ENCODE measurements at regions not wholly inside any gene's neighbourhood (a gene's known extent, or its start where the extent isn't known, plus 50 kb on each side); places are given as distances from the start of the nearest gene placed in this dataset.

- H3K4me1 Mint-ChIP-seq (ENCODE audit: low read depth): no peaks in the 10 kb centered on the region
- H3K27ac Mint-ChIP-seq: no peak overlapping the region
- no peak overlapping the region for H3K4me3 Mint-ChIP-seq (ENCODE audit: low read depth)
- H3K27me3 Mint-ChIP-seq (ENCODE audit: low read depth): no peaks in the 10 kb centered on the region
- H3K36me3 Mint-ChIP-seq (ENCODE audit: low read depth): no peaks in the 10 kb centered on the region
- H3K9me3 Mint-ChIP-seq: no peaks in the 10 kb centered on the region
- intact Hi-C loops (cut with micrococcal nuclease): no loop called here
- DNase-seq (ENCODE audit: low spot score): no peak
These were observed 639.6 kb downstream of the IRS1 start for GRCh38 chr2:226159875-226160479.

- Mint-ChIP-seq H3K4me3 (ENCODE audit: low read depth) (no peak overlapping the region), H3K27ac (no peak overlapping the region), H3K9me3 (no peaks in the 10 kb centered on the region), H3K4me1 (ENCODE audit: low read depth) (no peaks in the 10 kb centered on the region), H3K36me3 (ENCODE audit: low read depth) (no peaks in the 10 kb centered on the region), H3K27me3 (ENCODE audit: low read depth) (no peaks in the 10 kb centered on the region)
- intact Hi-C loops (cut with micrococcal nuclease): no loop called here
- DNase-seq (ENCODE audit: low spot score): no peak
These were observed 640.7 kb downstream of the IRS1 start for GRCh38 chr2:226158940-226159339.

- Mint-ChIP-seq H3K27me3 (ENCODE audit: low read depth) (no peaks in the 10 kb centered on the region), H3K36me3 (ENCODE audit: low read depth) (no peaks in the 10 kb centered on the region), H3K27ac (no peak overlapping the region), H3K4me3 (ENCODE audit: low read depth) (no peak overlapping the region), H3K9me3 (no peaks in the 10 kb centered on the region), H3K4me1 (ENCODE audit: low read depth) (no peaks in the 10 kb centered on the region)
- no peak for DNase-seq (ENCODE audit: low spot score)
- intact Hi-C loops (cut with micrococcal nuclease): no loop called here
These were observed 641.4 kb downstream of the IRS1 start for GRCh38 chr2:226158229-226158628.

DNA sequence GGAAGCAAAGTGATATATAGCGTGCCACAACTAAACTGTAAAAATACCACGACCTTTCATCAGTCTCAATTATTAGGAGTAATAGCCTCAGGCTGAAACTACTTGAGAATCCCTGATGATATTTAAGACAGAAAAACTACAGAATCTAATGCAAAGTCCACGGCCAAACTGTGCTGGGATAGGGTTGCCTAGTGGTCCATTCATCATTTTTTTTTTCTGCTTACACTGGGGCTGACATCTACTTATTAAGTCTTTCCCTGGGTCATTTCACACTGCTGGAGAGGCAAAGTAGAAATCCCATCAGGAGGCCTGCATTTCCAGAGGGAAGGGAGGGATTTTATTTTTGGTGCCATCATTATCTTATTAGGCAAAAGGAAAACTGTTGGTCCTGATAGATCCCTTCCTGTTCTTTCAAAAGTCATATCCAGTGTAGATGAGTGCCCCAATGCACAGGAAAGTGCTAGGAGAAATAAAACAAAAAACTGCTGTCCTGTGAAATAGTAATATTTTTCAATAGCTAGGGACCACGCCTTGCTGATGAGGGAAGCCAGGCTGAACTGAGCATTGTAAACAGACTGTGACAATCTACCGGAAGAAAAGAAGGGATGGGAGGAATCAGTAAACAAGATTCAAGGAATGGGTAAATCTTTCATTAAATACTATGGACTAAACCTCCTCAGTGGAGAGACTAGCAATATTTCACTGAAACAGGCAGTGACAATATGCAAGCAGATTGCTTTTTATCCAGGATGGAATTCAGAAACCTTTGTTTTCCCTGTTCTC is 644.3 kb downstream of the IRS1 start:
- H3K4me3 Mint-ChIP-seq (ENCODE audit: low read depth): no peak overlapping the region
- no peaks in the 10 kb centered on the region for H3K27me3 Mint-ChIP-seq (ENCODE audit: low read depth)
- intact Hi-C loops (cut with micrococcal nuclease): no loop called here
- no peak for DNase-seq (ENCODE audit: low spot score)
- H3K36me3 Mint-ChIP-seq (ENCODE audit: low read depth): no peaks in the 10 kb centered on the region
- no peaks in the 10 kb centered on the region for H3K4me1 Mint-ChIP-seq (ENCODE audit: low read depth)
- no peak overlapping the region for H3K27ac Mint-ChIP-seq
- H3K9me3 Mint-ChIP-seq: no peaks in the 10 kb centered on the region

GRCh38 chr2:226154610-226155009 is 645.0 kb downstream of the IRS1 start:
- no peak for DNase-seq (ENCODE audit: low spot score)
- H3K27ac Mint-ChIP-seq: no peak overlapping the region
- intact Hi-C loops (cut with micrococcal nuclease): no loop called here
- no peaks in the 10 kb centered on the region for H3K36me3 Mint-ChIP-seq (ENCODE audit: low read depth)
- H3K4me3 Mint-ChIP-seq (ENCODE audit: low read depth): no peak overlapping the region
- no peaks in the 10 kb centered on the region for H3K27me3 Mint-ChIP-seq (ENCODE audit: low read depth)
- no peaks in the 10 kb centered on the region for H3K9me3 Mint-ChIP-seq
- H3K4me1 Mint-ChIP-seq (ENCODE audit: low read depth): no peaks in the 10 kb centered on the region

- Mint-ChIP-seq H3K27me3 (ENCODE audit: low read depth) (no peaks in the 10 kb centered on the region), H3K9me3 (no peaks in the 10 kb centered on the region), H3K4me3 (ENCODE audit: low read depth) (no peak overlapping the region), H3K4me1 (ENCODE audit: low read depth) (no peaks in the 10 kb centered on the region), H3K27ac (no peak overlapping the region), H3K36me3 (ENCODE audit: low read depth) (no peaks in the 10 kb centered on the region)
- DNase-seq (ENCODE audit: low spot score): no peak
- intact Hi-C loops (cut with micrococcal nuclease): no loop called here
These were observed 646.1 kb downstream of the IRS1 start for GRCh38 chr2:226153553-226153952.

DNA sequence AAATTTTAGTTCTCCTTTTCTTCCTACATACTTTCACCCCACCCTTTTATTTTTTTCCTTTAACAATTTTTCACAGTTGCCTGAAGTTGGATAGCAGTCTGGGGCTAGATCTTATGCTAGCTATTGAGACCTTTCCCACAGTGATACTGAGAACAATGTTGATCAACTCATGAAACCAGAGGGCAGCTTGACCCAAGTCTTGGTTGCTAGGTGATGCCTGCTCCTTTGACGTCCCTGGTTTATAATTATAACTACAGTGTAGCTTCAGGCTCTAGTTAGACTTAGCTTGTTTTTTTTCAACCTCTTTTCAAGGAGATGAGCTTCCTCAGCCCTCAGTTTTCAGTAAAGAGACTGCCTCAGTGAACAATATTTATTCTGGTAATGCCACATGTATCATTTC is 648.5 kb downstream of the IRS1 start:
- Mint-ChIP-seq H3K27me3 (ENCODE audit: low read depth) (no peaks in the 10 kb centered on the region), H3K27ac (no peak overlapping the region), H3K4me3 (ENCODE audit: low read depth) (no peak overlapping the region), H3K9me3 (no peaks in the 10 kb centered on the region), H3K4me1 (ENCODE audit: low read depth) (no peaks in the 10 kb centered on the region), H3K36me3 (ENCODE audit: low read depth) (no peaks in the 10 kb centered on the region)
- intact Hi-C loops (cut with micrococcal nuclease): no loop called here
- no peak for DNase-seq (ENCODE audit: low spot score)

DNA sequence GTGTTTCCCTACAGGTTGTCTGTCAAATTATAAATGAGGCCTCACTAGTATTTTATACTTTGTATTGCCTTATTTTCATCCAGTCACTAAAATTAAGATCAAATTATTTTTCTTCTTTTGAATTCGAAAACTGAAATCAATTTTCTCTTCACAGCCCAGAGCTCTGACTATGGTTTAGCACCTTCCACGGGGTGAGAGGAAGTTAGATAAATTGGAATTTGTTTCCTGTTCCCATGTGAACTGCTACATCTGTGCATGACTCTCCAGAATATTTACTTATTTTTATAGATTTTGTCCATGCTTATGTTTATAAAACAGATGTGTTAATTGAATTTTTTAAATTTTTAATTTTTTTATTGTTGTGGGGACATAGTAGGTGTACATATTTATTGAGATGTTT is 656.5 kb downstream of the IRS1 start:
- no peaks in the 10 kb centered on the region for H3K36me3 Mint-ChIP-seq (ENCODE audit: low read depth)
- intact Hi-C loops (cut with micrococcal nuclease): no loop called here

GRCh38 chr2:226142463-226142862 is 657.2 kb downstream of the IRS1 start:
- H3K36me3 Mint-ChIP-seq (ENCODE audit: low read depth): no peaks in the 10 kb centered on the region
- H3K9me3 Mint-ChIP-seq: no peaks in the 10 kb centered on the region
- H3K4me1 Mint-ChIP-seq (ENCODE audit: low read depth): no peaks in the 10 kb centered on the region
- intact Hi-C loops (cut with micrococcal nuclease): no loop called here
- no peaks in the 10 kb centered on the region for H3K27me3 Mint-ChIP-seq (ENCODE audit: low read depth)
- no peak overlapping the region for H3K27ac Mint-ChIP-seq
- no peak overlapping the region for H3K4me3 Mint-ChIP-seq (ENCODE audit: low read depth)
- DNase-seq (ENCODE audit: low spot score): no peak

More for the DNA sequence above, 656.5 kb downstream of the IRS1 start:
- Mint-ChIP-seq H3K4me3 (ENCODE audit: low read depth) (no peak overlapping the region), H3K9me3 (no peaks in the 10 kb centered on the region), H3K27me3 (ENCODE audit: low read depth) (no peaks in the 10 kb centered on the region), H3K27ac (no peak overlapping the region), H3K4me1 (ENCODE audit: low read depth) (no peaks in the 10 kb centered on the region)
- no peak for DNase-seq (ENCODE audit: low spot score)

DNA sequence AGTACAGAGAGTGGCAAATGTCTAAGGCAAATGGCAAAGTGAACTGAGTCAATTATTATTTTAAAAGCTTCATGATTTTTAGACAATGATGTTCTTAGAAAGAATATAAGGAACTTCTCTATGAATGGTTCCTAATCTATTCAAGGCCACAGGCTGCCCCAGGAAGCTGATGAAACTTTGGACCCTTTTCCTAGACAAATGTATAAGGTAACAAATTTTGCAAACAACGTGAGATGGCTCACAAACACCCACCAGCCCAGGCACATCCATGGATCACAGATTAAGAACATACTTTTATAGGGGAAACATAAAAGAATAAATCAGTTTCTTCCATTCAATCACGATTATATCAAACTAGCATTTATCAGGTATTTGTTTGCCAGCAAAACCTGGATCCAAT is 659.0 kb downstream of the IRS1 start:
- Mint-ChIP-seq H3K4me3 (ENCODE audit: low read depth) (no peak overlapping the region), H3K27ac (no peak overlapping the region), H3K27me3 (ENCODE audit: low read depth) (no peaks in the 10 kb centered on the region), H3K9me3 (no peaks in the 10 kb centered on the region), H3K4me1 (ENCODE audit: low read depth) (no peaks in the 10 kb centered on the region), H3K36me3 (ENCODE audit: low read depth) (no peaks in the 10 kb centered on the region)
- DNase-seq (ENCODE audit: low spot score): no peak
- intact Hi-C loops (cut with micrococcal nuclease): no loop called here

DNA sequence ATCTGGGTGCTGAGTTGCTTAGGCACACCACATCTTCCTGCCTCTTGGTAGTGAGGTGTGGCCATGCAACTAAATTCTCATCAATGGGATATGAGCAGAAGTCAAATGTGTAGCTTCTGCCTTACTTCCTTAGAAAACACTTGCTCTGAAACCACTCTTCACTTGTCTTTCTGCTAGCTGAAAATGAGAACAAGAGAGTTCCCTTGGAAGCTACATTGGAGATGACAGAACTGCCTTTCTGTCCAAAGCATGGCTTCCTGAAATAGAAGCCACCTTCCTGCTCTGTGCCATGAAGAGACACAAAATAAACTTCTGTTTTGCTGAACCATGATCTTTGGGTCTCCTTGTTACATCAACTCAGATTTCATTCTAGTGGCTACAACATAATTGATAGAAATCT is 659.9 kb downstream of the IRS1 start:
- Mint-ChIP-seq H3K4me3 (ENCODE audit: low read depth) (no peak overlapping the region), H3K27ac (no peak overlapping the region), H3K4me1 (ENCODE audit: low read depth) (no peaks in the 10 kb centered on the region), H3K9me3 (no peaks in the 10 kb centered on the region), H3K36me3 (ENCODE audit: low read depth) (no peaks in the 10 kb centered on the region), H3K27me3 (ENCODE audit: low read depth) (no peaks in the 10 kb centered on the region)
- intact Hi-C loops (cut with micrococcal nuclease): no loop called here
- no peak for DNase-seq (ENCODE audit: low spot score)

DNA sequence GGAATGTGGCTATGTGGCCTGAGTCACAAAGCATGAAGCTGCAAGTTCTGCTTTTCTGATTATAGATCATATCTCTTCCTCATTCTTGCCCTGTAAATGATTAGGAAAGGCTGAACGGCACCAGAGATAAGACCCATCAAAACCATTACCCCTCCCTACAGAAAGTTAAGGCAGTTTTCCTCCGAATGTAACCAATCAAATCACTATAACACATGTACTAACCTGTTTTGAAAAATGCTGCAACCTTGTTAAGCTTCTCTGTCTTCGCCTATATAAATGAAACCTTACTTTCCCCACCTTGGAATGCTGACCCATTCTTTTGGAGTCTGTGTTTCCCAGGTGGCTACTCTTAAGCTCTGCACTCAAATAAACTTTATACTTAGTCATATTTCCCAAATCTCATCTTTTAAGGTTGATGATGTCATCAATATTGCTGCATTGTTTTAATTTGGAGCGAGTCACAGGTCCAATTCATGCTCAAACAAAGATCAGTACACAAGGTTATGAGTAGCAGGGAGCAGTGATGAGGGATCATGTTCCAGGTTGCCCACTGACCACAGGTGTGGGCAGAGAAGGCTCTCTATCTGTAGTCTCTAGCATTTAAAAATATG is 662.3 kb downstream of the IRS1 start:
- intact Hi-C loops (cut with micrococcal nuclease): no loop called here

GRCh38 chr2:226136739-226137138 is 662.9 kb downstream of the IRS1 start:
- Mint-ChIP-seq H3K9me3 (no peaks in the 10 kb centered on the region), H3K36me3 (ENCODE audit: low read depth) (no peaks in the 10 kb centered on the region), H3K4me3 (ENCODE audit: low read depth) (no peak overlapping the region), H3K27me3 (ENCODE audit: low read depth) (no peaks in the 10 kb centered on the region), H3K4me1 (ENCODE audit: low read depth) (no peaks in the 10 kb centered on the region), H3K27ac (no peak overlapping the region)
- DNase-seq (ENCODE audit: low spot score): no peak
- intact Hi-C loops (cut with micrococcal nuclease): no loop called here

More for the DNA sequence above, 662.3 kb downstream of the IRS1 start:
- H3K27me3 Mint-ChIP-seq (ENCODE audit: low read depth): no peaks in the 10 kb centered on the region
- no peak overlapping the region for H3K27ac Mint-ChIP-seq
- H3K9me3 Mint-ChIP-seq: no peaks in the 10 kb centered on the region
- no peak for DNase-seq (ENCODE audit: low spot score)
- H3K4me1 Mint-ChIP-seq (ENCODE audit: low read depth): no peaks in the 10 kb centered on the region
- H3K36me3 Mint-ChIP-seq (ENCODE audit: low read depth): no peaks in the 10 kb centered on the region
- H3K4me3 Mint-ChIP-seq (ENCODE audit: low read depth): no peak overlapping the region
